Mesendoderm (in vitro differentiated cells): ENCODE measurements at regions not wholly inside any gene's neighbourhood (a gene's known extent, or its start where the extent isn't known, plus 50 kb on each side); places are given as distances from the start of the nearest gene placed in this dataset.

Experiments
- DNase-seq: peaks from one replicate; pipeline ENCODE4 v3.0.0; 2013
- H2AK5ac ChIP-seq: 2 replicates; pipeline ENCODE4 v1.6.1; 2013; ENCODE audit warnings: low read length, inconsistent platforms
- H2BK120ac ChIP-seq: 2 replicates; pipeline ENCODE4 v1.6.1; 2013; ENCODE audit warnings: low read depth, mild to moderate bottlenecking, low read length, moderate library complexity, mixed read lengths
- H2BK15ac ChIP-seq: replicated peaks from 2 replicates; pipeline ENCODE4 v1.6.1; 2013; ENCODE audit warnings: low read depth, mild to moderate bottlenecking, moderate library complexity
- H2BK5ac ChIP-seq: 2 replicates; pipeline ENCODE4 v1.6.1; 2013; ENCODE audit warnings: low read length, inconsistent platforms
- H3K18ac ChIP-seq: 2 replicates; pipeline ENCODE4 v1.6.1; 2013; ENCODE audit warnings: mild to moderate bottlenecking, low read length, mixed read lengths
- H3K23ac ChIP-seq: one replicate; pipeline ENCODE4 v1.6.1; 2013; ENCODE audit warnings: low read length
- H3K27ac ChIP-seq: 2 replicates; pipeline ENCODE4 v1.5.1; 2013; ENCODE audit warnings: low read depth, mild to moderate bottlenecking, inconsistent platforms, low read length, moderate library complexity
- H3K27me3 ChIP-seq: 2 replicates; pipeline ENCODE4 v1.6.1; 2013; ENCODE audit warnings: low read length, control low read depth, mild to moderate bottlenecking, inconsistent platforms; ENCODE audit not compliant: insufficient read depth, poor library complexity
- H3K36me3 ChIP-seq: 2 replicates; pipeline ENCODE4 v1.6.1; 2013; ENCODE audit warnings: low read length, inconsistent platforms; ENCODE audit not compliant: control insufficient read depth, insufficient read depth
- H3K4ac ChIP-seq: one replicate; pipeline ENCODE4 v1.6.1; 2013; ENCODE audit warnings: low read depth, mild to moderate bottlenecking, low read length, moderate library complexity
- H3K4me1 ChIP-seq: 2 replicates; pipeline ENCODE4 v1.6.1; 2013; ENCODE audit warnings: low read depth, low read length, inconsistent platforms; ENCODE audit not compliant: control insufficient read depth
- H3K4me2 ChIP-seq: 2 replicates; pipeline ENCODE4 v1.6.1; 2013; ENCODE audit warnings: low read length
- H3K4me3 ChIP-seq: 2 replicates; pipeline ENCODE4 v1.5.1; 2013; ENCODE audit warnings: mild to moderate bottlenecking, low read length
- H3K56ac ChIP-seq: one replicate; pipeline ENCODE4 v1.6.1; 2013; ENCODE audit warnings: low read length
- H3K79me1 ChIP-seq: 2 replicates; pipeline ENCODE4 v1.6.1; 2013; ENCODE audit warnings: low read length, inconsistent platforms
- H3K79me2 ChIP-seq: 2 replicates; pipeline ENCODE4 v1.6.1; 2013; ENCODE audit warnings: mild to moderate bottlenecking, low read length; ENCODE audit not compliant: control insufficient read depth, insufficient read depth
- H3K9ac ChIP-seq: 2 replicates; pipeline ENCODE4 v1.6.1; 2013; ENCODE audit warnings: low read length, inconsistent platforms
- H4K5ac ChIP-seq: one replicate; pipeline ENCODE4 v1.6.1; 2013; ENCODE audit warnings: low read length
- H4K8ac ChIP-seq: one replicate; pipeline ENCODE4 v1.6.1; 2013; ENCODE audit warnings: low read depth, mild to moderate bottlenecking, control low read depth, low read length, moderate library complexity
- WGBS: extraction: QIAGEN DNeasy Blood & Tissue Kit; methylation state at CpG from one replicate; pipeline ENCODE4 v1.1.7; 2013; ENCODE audit warnings: low lambda C conversion rate, missing lambda C conversion rate; ENCODE audit not compliant: insufficient coverage; ENCODE audit errors: extremely low coverage; 5-methylcytosine and 5-hydroxymethylcytosine counted together

DNA sequence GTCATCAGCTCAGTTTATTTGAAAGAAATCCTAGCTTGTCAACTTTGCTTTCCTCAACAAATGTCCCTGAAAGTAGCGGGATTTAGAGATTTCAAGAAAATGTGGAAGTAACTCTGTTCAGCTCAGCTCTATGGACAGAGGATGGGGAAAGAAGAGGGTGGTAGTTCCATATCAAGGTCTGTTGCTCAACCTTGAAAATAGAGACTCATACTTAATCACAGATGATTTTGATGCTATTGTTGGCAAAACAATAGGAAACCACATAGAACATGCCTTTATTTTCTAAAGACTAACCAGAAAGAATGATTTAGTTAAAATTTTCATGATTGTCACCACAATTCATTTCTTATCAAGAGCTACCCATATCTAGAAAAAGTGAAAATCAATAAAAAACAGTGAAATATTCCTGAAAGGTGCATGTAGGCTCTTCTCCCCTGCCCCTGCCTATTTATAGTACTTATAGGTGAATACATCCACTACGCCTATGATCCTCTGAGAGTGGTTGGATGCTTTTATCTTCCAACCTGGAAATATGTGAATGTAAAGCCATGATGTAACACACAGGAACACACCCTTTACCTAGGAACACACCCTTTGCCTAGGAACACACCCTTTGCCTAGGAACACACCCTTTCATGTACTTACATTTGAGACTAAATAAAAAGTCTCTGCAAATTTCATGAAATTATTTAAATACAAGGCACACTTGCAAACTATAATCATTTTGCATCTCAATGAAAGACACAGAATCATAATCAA, 65.8 kb downstream of the ETAA1 start:
- no peaks in the 10 kb centered on the region for H3K36me3 ChIP-seq
- H3K56ac ChIP-seq = no peak overlapping the region
- H3K18ac ChIP-seq = no peak overlapping the region
- H3K23ac ChIP-seq = no peak overlapping the region
- no peak overlapping the region for H4K8ac ChIP-seq
- H3K79me2 ChIP-seq = no peaks in the 10 kb centered on the region
- no peak overlapping the region for H3K4me2 ChIP-seq
- no peak overlapping the region for H2AK5ac ChIP-seq
- no peak overlapping the region for H2BK5ac ChIP-seq
- no peak overlapping the region for H2BK15ac ChIP-seq
- no peak overlapping the region for H3K4ac ChIP-seq
- no peak for DNase-seq
- no peak overlapping the region for H2BK120ac ChIP-seq
- H3K27me3 ChIP-seq = no peaks in the 10 kb centered on the region
- H3K4me3 ChIP-seq = no peak overlapping the region
- H4K5ac ChIP-seq = no peak overlapping the region
- H3K79me1 ChIP-seq = no peaks in the 10 kb centered on the region
- no CpG with 5 or more reads among the region's 2 CpGs for WGBS
- no peaks in the 10 kb centered on the region for H3K4me1 ChIP-seq
- H3K9ac ChIP-seq = no peak overlapping the region
- H3K27ac ChIP-seq = no peak overlapping the region

DNA sequence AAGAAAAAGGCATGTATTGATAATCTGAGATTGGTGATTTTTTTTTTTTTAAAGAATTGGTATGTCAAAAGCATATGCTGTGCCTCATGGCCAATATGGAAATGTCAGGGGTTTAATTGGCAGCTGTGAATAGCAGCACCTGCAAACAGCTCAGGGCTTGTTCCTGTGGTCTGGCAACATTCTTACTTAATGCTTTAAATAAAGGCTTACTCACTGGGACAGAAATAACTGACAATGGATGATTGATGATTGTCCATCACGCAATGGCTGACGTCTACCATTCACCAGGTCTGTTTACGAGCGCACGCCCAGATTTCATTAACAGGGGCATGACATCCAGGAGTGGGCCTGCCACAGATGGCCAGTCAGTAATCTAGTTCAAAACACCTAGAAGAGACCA, 66.7 kb downstream of the ETAA1 start:
- Histone ChIP-seq H3K79me1 (no peaks in the 10 kb centered on the region), H2AK5ac (no peak overlapping the region), H3K79me2 (no peaks in the 10 kb centered on the region), H3K27ac (no peak overlapping the region), H4K5ac (no peak overlapping the region), H3K4me2 (no peak overlapping the region), H2BK15ac (no peak overlapping the region), H3K9ac (no peak overlapping the region), H3K4me3 (no peak overlapping the region), H3K27me3 (no peaks in the 10 kb centered on the region), H2BK5ac (no peak overlapping the region), H2BK120ac (no peak overlapping the region), H3K18ac (no peak overlapping the region), H4K8ac (no peak overlapping the region), H3K56ac (no peak overlapping the region), H3K36me3 (no peaks in the 10 kb centered on the region), H3K4ac (no peak overlapping the region), H3K23ac (no peak overlapping the region), H3K4me1 (no peaks in the 10 kb centered on the region)
- WGBS = no CpG with 5 or more reads among the region's 5 CpGs
- DNase-seq = no peak

DNA sequence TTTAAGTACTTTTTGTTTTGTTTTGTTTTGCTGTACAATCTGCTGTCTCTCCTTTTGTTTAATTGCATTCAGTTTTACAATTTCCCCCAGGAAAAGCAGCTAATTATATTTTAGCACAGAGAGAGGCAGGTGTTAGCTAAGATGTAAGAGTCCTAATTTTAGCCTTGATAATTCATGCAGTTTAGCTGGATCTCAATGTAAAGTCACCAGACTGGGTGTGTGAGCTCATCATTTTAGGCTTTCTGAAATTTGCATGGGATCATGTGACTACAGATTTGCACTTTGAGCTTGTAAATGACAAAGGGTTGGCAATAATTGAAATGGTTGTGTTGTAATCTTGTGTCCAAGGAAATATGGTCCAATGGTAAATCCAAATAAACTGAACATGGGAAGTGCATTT, 68.5 kb downstream of the ETAA1 start:
- H3K4me3 ChIP-seq = no peak overlapping the region
- no peak overlapping the region for H3K4me2 ChIP-seq
- no peaks in the 10 kb centered on the region for H3K79me2 ChIP-seq
- H2BK120ac ChIP-seq = no peak overlapping the region
- H3K27me3 ChIP-seq = no peaks in the 10 kb centered on the region
- no peak overlapping the region for H3K4ac ChIP-seq
- no peak overlapping the region for H3K23ac ChIP-seq
- no peaks in the 10 kb centered on the region for H3K36me3 ChIP-seq
- H3K4me1 ChIP-seq = no peaks in the 10 kb centered on the region
- no peak overlapping the region for H3K9ac ChIP-seq
- H3K56ac ChIP-seq = no peak overlapping the region
- no peak overlapping the region for H2BK5ac ChIP-seq
- H2BK15ac ChIP-seq = no peak overlapping the region
- no peak overlapping the region for H4K5ac ChIP-seq
- no peak overlapping the region for H3K27ac ChIP-seq
- H2AK5ac ChIP-seq = no peak overlapping the region
- no peak overlapping the region for H4K8ac ChIP-seq
- H3K79me1 ChIP-seq = no peaks in the 10 kb centered on the region
- DNase-seq = no peak
- H3K18ac ChIP-seq = no peak overlapping the region

DNA sequence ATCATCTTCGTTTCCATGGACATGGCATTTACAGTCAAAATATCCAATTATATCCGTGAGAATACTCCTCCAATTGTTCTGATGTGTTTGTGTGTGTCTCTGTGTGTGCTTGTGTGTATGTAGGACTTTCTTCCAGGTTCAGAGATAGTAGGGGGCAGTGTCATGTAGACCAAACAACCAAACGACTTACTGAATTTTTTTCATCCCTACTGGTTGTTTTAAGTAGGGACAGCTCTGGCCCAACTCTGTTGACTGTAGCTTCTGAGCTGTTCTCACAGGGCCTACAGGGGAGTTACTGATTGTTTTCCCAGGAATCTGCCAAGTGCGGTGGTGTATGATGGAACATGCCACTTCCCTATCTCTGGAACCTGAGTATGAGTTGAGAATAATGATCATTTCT, 69.6 kb downstream of the ETAA1 start:
- peak; percentile 10 for DNase-seq
- no CpG with 5 or more reads among the region's 4 CpGs for WGBS

DNA sequence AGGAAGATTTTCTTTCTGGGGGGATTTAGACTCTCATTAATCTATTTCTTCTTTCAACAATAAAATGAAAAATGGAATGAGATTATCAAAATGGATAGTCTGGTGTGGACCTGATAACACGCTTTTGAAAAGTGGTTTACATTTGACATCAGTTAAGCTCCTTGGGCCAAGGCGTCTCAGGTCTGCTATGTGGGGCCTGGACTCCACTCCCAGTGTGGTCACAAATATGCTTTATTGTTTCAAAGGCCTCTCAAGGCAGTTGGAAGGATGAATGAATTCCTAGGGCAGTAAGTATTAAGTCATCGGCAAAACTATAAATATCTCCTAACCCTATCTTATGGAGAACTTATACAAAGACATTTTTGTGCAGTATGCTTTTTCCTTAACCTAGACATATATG, 74.5 kb downstream of the ETAA1 start:
- no peak overlapping the region for H4K5ac ChIP-seq
- H2BK5ac ChIP-seq = no peak overlapping the region
- no peak overlapping the region for H3K18ac ChIP-seq
- no peak overlapping the region for H2BK120ac ChIP-seq
- no peaks in the 10 kb centered on the region for H3K79me1 ChIP-seq
- H3K4me3 ChIP-seq = no peak overlapping the region
- no peak overlapping the region for H4K8ac ChIP-seq
- H2BK15ac ChIP-seq = no peak overlapping the region
- no peak overlapping the region for H3K56ac ChIP-seq
- no peaks in the 10 kb centered on the region for H3K36me3 ChIP-seq
- H3K4ac ChIP-seq = no peak overlapping the region
- no peak overlapping the region for H3K4me2 ChIP-seq
- no peak overlapping the region for H3K27ac ChIP-seq
- no peak for DNase-seq
- H2AK5ac ChIP-seq = no peak overlapping the region
- H3K79me2 ChIP-seq = no peaks in the 10 kb centered on the region
- H3K23ac ChIP-seq = no peak overlapping the region
- H3K9ac ChIP-seq = no peak overlapping the region
- no peaks in the 10 kb centered on the region for H3K27me3 ChIP-seq
- WGBS = no CpG with 5 or more reads among the region's 3 CpGs
- H3K4me1 ChIP-seq = no peaks in the 10 kb centered on the region

More for the DNA sequence above, 69.6 kb downstream of the ETAA1 start:
- H2BK5ac ChIP-seq = no peak overlapping the region
- no peak overlapping the region for H2BK120ac ChIP-seq
- no peak overlapping the region for H2BK15ac ChIP-seq
- H3K27me3 ChIP-seq = no peaks in the 10 kb centered on the region
- no peak overlapping the region for H3K56ac ChIP-seq
- no peaks in the 10 kb centered on the region for H3K4me1 ChIP-seq
- no peak overlapping the region for H3K9ac ChIP-seq
- H3K4me3 ChIP-seq = no peak overlapping the region
- no peak overlapping the region for H3K23ac ChIP-seq
- no peaks in the 10 kb centered on the region for H3K79me1 ChIP-seq
- H4K5ac ChIP-seq = no peak overlapping the region
- H3K79me2 ChIP-seq = no peaks in the 10 kb centered on the region
- H3K36me3 ChIP-seq = no peaks in the 10 kb centered on the region
- H3K27ac ChIP-seq = no peak overlapping the region
- H2AK5ac ChIP-seq = no peak overlapping the region
- H3K4me2 ChIP-seq = no peak overlapping the region
- H3K18ac ChIP-seq = no peak overlapping the region
- no peak overlapping the region for H4K8ac ChIP-seq
- no peak overlapping the region for H3K4ac ChIP-seq
